AG04450 (cell line): ENCODE measurements at regions not wholly inside any gene's neighbourhood (a gene's known extent, or its start where the extent isn't known, plus 50 kb on each side); places are given as distances from the start of the nearest gene placed in this dataset.

ENCODE experiments used
- CTCF ChIA-PET: fragments of 300-600, 350-600 bp; formaldehyde crosslinking; extraction: SDS; loops from one replicate; lab custom pipeline; 2022; ENCODE audit warnings: antibody characterized with exemption, inconsistent platforms; lab: Charles Lee
- POLR2A ChIA-PET: fragments of 350-600 bp; formaldehyde crosslinking; extraction: SDS; loops from one replicate; lab custom pipeline; 2021; ENCODE audit warnings: antibody characterized with exemption, inconsistent platforms; lab: Yijun Ruan, JAX
- DNase-seq: peaks from one replicate; pipeline ENCODE4 v3.0.0-alpha.2; 2011; ENCODE audit warnings: low read depth, low spot score
- H3K27ac ChIP-seq: one replicate; pipeline ENCODE4 v1.5.1; 2012; ENCODE audit warnings: low read depth, low read length, control low read depth
- H3K27me3 ChIP-seq: one replicate; pipeline ENCODE4 v1.6.0; 2012; ENCODE audit warnings: low read length; ENCODE audit not compliant: control insufficient read depth, insufficient read depth
- H3K4me3 ChIP-seq: 2 replicates; pipeline ENCODE4 v1.5.1; 2011; ENCODE audit warnings: mild to moderate bottlenecking, low read depth, low read length, control low read depth
- H3K9me3 ChIP-seq: 2 replicates; pipeline ENCODE4 v1.5.1; 2012; ENCODE audit warnings: low read length; ENCODE audit not compliant: control insufficient read depth, insufficient read depth
- CTCF ChIP-seq: IDR thresholded peaks from 2 replicates; pipeline ENCODE4 v1.5.1; 2011; ENCODE audit warnings: low read depth, low read length, control low read depth, inconsistent platforms

GRCh38 chr5:98414938-98415337, 358.5 kb upstream of the RGMB start:
- no peak for TF ChIP-seq CTCF
- ChIA-PET POLR2A (interaction anchor here (0.7 to 1.2 kb wide), 4 partner anchors 33 to 354 kb away, joined by 3 to 7 read pairs (median 4); no protein-coding TSS in a partner anchor), CTCF (no interaction called here)
- H3K27me3 ChIP-seq: no peaks in the 10 kb centered on the region
- no peaks in the 10 kb centered on the region for H3K9me3 ChIP-seq
- peak; percentile 59 for DNase-seq
- H3K27ac ChIP-seq: peak overlapping the region; percentile 53
- H3K4me3 ChIP-seq: no peak overlapping the region

GRCh38 chr5:98415663-98416062, 357.8 kb upstream of the RGMB start:
- TF ChIP-seq CTCF: no peak
- no peak for DNase-seq
- CTCF ChIA-PET: interaction anchor here (1.6 kb wide), 1 partner anchor 353 kb away, joined by 7 read pairs; no protein-coding TSS in a partner anchor
- POLR2A ChIA-PET: interaction anchor here (0.7 to 1.2 kb wide), 3 partner anchors 305 to 354 kb away, joined by 3 to 7 read pairs (median 5); no protein-coding TSS in a partner anchor
- no peak overlapping the region for H3K4me3 ChIP-seq
- H3K27ac ChIP-seq: peak overlapping the region; percentile 53
- no peaks in the 10 kb centered on the region for H3K9me3 ChIP-seq
- H3K27me3 ChIP-seq: no peaks in the 10 kb centered on the region

- Histone ChIP-seq H3K4me3 (no peak overlapping the region), H3K27ac (no peak overlapping the region), H3K27me3 (no peaks in the 10 kb centered on the region), H3K9me3 (no peaks in the 10 kb centered on the region)
- ChIA-PET CTCF (interaction anchor here (1.6 kb wide), 1 partner anchor 352 kb away, joined by 7 read pairs; no protein-coding TSS in a partner anchor), POLR2A (no interaction called here)
- DNase-seq: no peak
- TF ChIP-seq CTCF: no peak
These were observed 356.9 kb upstream of the RGMB start for GRCh38 chr5:98416541-98416940.

- H3K27me3 ChIP-seq: no peaks in the 10 kb centered on the region
- H3K4me3 ChIP-seq: no peak overlapping the region
- ChIA-PET CTCF (interaction anchor here (2.3 kb wide), 1 partner anchor 348 kb away, joined by 9 read pairs; no protein-coding TSS in a partner anchor), POLR2A (no interaction called here)
- no peak for TF ChIP-seq CTCF
- no peaks in the 10 kb centered on the region for H3K9me3 ChIP-seq
- no peak for DNase-seq
- no peak overlapping the region for H3K27ac ChIP-seq
These were observed 353.6 kb upstream of the RGMB start for GRCh38 chr5:98419825-98420224.

- no peaks in the 10 kb centered on the region for H3K9me3 ChIP-seq
- DNase-seq: peak; percentile 38
- CTCF ChIA-PET: interaction anchor here (0.6 to 1.5 kb wide), 2 partner anchors 75 to 344 kb away, joined by 3 to 5 read pairs; no protein-coding TSS in a partner anchor
- H3K27me3 ChIP-seq: no peaks in the 10 kb centered on the region
- POLR2A ChIA-PET: interaction anchor here (1.2 to 1.4 kb wide), 2 partner anchors 343 to 345 kb away, joined by 3 to 5 read pairs; no protein-coding TSS in a partner anchor
- H3K4me3 ChIP-seq: no peak overlapping the region
- no peak overlapping the region for H3K27ac ChIP-seq
- TF ChIP-seq CTCF: no peak
These were observed 348.6 kb upstream of the RGMB start for GRCh38 chr5:98424681-98425450.
